Activated naive CD4-positive, alpha-beta T cell treated with anti-CD3 and anti-CD28 coated beads, Interleukin-2, amount 10 ng/mL, durations not matched to agents 7 days and 5 days (primary cell): ENCODE measurements at regions not wholly inside any gene's neighbourhood (a gene's known extent, or its start where the extent isn't known, plus 50 kb on each side); places are given as distances from the start of the nearest gene placed in this dataset.

Experiments used
- CTCF ChIA-PET: fragments of 350-600 bp; sonication (Branson Sonifier 250); formaldehyde crosslinking; loops from one replicate; lab custom pipeline; 2021; ENCODE audit warnings: antibody characterized with exemption; lab: Charles Lee
- DNase-seq: peaks from one replicate; pipeline ENCODE4 v3.0.0-alpha.2; 2020
- H3K27ac Mint-ChIP-seq: one replicate; pipeline ENCODE4 v1.8.0; 2021; ENCODE audit warnings: mild to moderate bottlenecking, moderate library complexity, mixed read lengths
- H3K27me3 Mint-ChIP-seq: one replicate; pipeline ENCODE4 v1.8.0; 2021; ENCODE audit warnings: mild to moderate bottlenecking, mixed read lengths
- H3K36me3 Mint-ChIP-seq: one replicate; pipeline ENCODE4 v1.8.0; 2021; ENCODE audit warnings: mixed read lengths
- H3K4me1 Mint-ChIP-seq: one replicate; pipeline ENCODE4 v1.8.0; 2021; ENCODE audit warnings: mixed read lengths
- H3K4me3 Mint-ChIP-seq: one replicate; pipeline ENCODE4 v1.8.0; 2021; ENCODE audit warnings: mild to moderate bottlenecking, moderate library complexity, mixed read lengths
- H3K9me3 Mint-ChIP-seq: one replicate; pipeline ENCODE4 v1.8.0; 2021; ENCODE audit warnings: mixed read lengths

DNA sequence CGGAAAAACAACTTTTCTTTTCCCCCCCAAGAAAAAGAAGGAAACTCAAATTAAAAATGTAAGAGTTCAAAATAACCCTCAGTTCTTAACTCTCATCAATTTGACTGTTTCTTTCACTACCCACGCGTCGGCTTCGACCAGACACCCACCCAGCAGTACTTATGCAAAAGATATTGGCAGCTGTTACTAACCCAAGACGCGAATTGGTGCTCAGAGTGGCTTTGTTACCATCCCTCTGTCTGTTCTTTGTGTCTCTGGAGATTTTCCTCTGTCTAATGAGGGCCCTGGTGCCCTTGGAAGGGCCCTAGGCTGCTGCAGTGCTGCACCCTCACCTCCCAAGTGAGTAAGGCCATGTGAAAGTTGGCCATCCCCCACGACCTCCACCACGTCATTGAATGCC lies 180.5 kb upstream of the NECTIN1 start:
- Mint-ChIP-seq H3K27ac (no peak overlapping the region), H3K4me3 (no peak overlapping the region), H3K36me3 (no peaks in the 10 kb centered on the region), H3K4me1 (no peaks in the 10 kb centered on the region), H3K9me3 (no peaks in the 10 kb centered on the region), H3K27me3 (peaks cover 21% of the 10 kb centered on the region)
- no peak for DNase-seq
- CTCF ChIA-PET: no interaction called here

- Mint-ChIP-seq H3K27me3 (peaks cover 21% of the 10 kb centered on the region), H3K9me3 (no peaks in the 10 kb centered on the region), H3K27ac (no peak overlapping the region), H3K4me1 (no peaks in the 10 kb centered on the region), H3K4me3 (no peak overlapping the region), H3K36me3 (no peaks in the 10 kb centered on the region)
- no peak for DNase-seq
- CTCF ChIA-PET: no interaction called here
Observed at GRCh38 chr11:119909077-119909476, 180.1 kb upstream of the NECTIN1 start.

DNA sequence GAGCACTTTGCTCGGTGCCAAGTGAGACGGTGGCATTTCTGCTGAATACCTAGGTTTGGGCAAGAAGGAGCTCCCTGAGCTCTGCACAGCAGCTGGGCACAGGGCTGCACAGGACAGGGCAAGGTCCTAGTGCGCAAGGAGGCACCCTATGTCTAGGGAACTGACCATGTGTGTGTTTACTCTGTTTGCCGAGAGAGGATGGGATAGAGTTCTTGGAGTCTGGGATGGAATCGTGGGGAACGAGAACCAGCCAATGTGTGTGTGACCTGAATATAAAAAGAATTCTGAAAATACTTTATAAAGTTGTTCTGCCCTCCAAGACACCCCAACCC lies 179.5 kb upstream of the NECTIN1 start:
- Mint-ChIP-seq H3K27me3 (peaks cover 21% of the 10 kb centered on the region), H3K4me3 (no peak overlapping the region), H3K9me3 (no peaks in the 10 kb centered on the region), H3K27ac (no peak overlapping the region), H3K36me3 (no peaks in the 10 kb centered on the region), H3K4me1 (no peaks in the 10 kb centered on the region)
- no peak for DNase-seq
- CTCF ChIA-PET: no interaction called here

GRCh38 chr11:119907878-119908572 lies 179.0 kb upstream of the NECTIN1 start:
- no peaks in the 10 kb centered on the region for H3K4me1 Mint-ChIP-seq
- H3K4me3 Mint-ChIP-seq: no peak overlapping the region
- H3K27ac Mint-ChIP-seq: no peak overlapping the region
- H3K27me3 Mint-ChIP-seq: peaks cover 23% of the 10 kb centered on the region
- no peak for DNase-seq
- CTCF ChIA-PET: no interaction called here
- no peaks in the 10 kb centered on the region for H3K9me3 Mint-ChIP-seq
- H3K36me3 Mint-ChIP-seq: no peaks in the 10 kb centered on the region

GRCh38 chr11:119907122-119907851 lies 178.3 kb upstream of the NECTIN1 start:
- Mint-ChIP-seq H3K4me3 (no peak overlapping the region), H3K9me3 (no peaks in the 10 kb centered on the region), H3K4me1 (no peaks in the 10 kb centered on the region), H3K36me3 (no peaks in the 10 kb centered on the region), H3K27me3 (peaks cover 24% of the 10 kb centered on the region), H3K27ac (no peak overlapping the region)
- no peak for DNase-seq
- CTCF ChIA-PET: no interaction called here

- CTCF ChIA-PET: no interaction called here
- no peaks in the 10 kb centered on the region for H3K9me3 Mint-ChIP-seq
- no peaks in the 10 kb centered on the region for H3K36me3 Mint-ChIP-seq
- H3K27me3 Mint-ChIP-seq: peaks cover 24% of the 10 kb centered on the region
- H3K27ac Mint-ChIP-seq: no peak overlapping the region
- no peaks in the 10 kb centered on the region for H3K4me1 Mint-ChIP-seq
- H3K4me3 Mint-ChIP-seq: no peak overlapping the region
- DNase-seq: no peak
Observed at GRCh38 chr11:119906376-119906775, 177.4 kb upstream of the NECTIN1 start.

DNA sequence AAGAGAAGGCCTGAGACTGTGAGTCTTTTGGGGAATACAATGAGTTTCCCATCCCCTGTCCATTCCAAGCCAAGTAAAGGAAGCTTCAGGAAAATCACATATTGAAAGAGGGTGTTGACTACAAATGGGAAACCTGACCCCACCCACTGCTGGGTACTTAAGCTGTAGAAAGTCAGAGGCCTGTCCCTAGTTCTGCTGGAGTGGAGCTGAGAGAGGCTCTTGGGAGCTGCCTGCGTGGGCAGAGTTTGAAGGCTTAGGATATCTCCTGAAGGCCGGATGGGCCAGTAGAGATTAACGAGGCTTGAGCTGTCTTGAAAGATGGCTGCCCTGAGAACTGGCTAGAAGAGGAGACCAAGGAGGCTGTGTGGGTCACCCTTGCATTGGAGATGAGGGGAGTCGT lies 176.2 kb upstream of the NECTIN1 start:
- CTCF ChIA-PET: no interaction called here
- Mint-ChIP-seq H3K9me3 (no peaks in the 10 kb centered on the region), H3K27me3 (peaks cover 28% of the 10 kb centered on the region), H3K4me1 (no peaks in the 10 kb centered on the region), H3K4me3 (no peak overlapping the region), H3K27ac (no peak overlapping the region), H3K36me3 (no peaks in the 10 kb centered on the region)
- no peak for DNase-seq

DNA sequence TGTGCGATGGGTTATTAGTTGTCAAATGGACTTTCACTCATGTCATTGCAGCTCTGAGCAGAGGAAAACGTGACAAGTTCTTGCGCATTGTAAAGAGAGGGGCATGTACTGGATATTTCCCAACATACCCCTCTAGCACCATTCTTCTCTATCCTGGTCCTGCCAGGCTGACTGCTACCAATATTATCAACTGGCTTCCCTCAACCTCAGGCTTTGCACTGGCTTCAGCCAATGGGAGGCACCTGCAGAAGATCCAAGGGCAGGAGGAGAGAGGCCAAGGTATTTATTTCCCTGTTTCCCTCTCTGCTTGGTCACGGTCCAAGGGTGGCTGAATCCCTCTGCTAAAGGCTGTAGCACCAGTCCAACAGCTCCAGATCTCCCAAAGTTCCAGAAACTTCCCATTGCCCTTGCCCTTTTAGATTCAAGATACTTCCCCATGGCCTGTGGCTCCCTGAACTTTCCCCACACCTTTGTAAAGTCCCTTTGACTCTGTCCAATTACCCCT lies 175.6 kb upstream of the NECTIN1 start:
- Mint-ChIP-seq H3K4me3 (no peak overlapping the region), H3K4me1 (no peaks in the 10 kb centered on the region), H3K9me3 (no peaks in the 10 kb centered on the region), H3K27ac (no peak overlapping the region), H3K27me3 (peaks cover 28% of the 10 kb centered on the region), H3K36me3 (no peaks in the 10 kb centered on the region)
- CTCF ChIA-PET: no interaction called here
- no peak for DNase-seq

GRCh38 chr11:119903821-119904220 lies 174.8 kb upstream of the NECTIN1 start:
- CTCF ChIA-PET: no interaction called here
- no peak for DNase-seq
- Mint-ChIP-seq H3K36me3 (no peaks in the 10 kb centered on the region), H3K9me3 (no peaks in the 10 kb centered on the region), H3K4me3 (no peak overlapping the region), H3K27ac (no peak overlapping the region), H3K27me3 (peaks cover 20% of the 10 kb centered on the region), H3K4me1 (no peaks in the 10 kb centered on the region)

GRCh38 chr11:119903389-119903788 lies 174.4 kb upstream of the NECTIN1 start:
- Mint-ChIP-seq H3K9me3 (no peaks in the 10 kb centered on the region), H3K27me3 (peaks cover 18% of the 10 kb centered on the region)
- CTCF ChIA-PET: no interaction called here

DNA sequence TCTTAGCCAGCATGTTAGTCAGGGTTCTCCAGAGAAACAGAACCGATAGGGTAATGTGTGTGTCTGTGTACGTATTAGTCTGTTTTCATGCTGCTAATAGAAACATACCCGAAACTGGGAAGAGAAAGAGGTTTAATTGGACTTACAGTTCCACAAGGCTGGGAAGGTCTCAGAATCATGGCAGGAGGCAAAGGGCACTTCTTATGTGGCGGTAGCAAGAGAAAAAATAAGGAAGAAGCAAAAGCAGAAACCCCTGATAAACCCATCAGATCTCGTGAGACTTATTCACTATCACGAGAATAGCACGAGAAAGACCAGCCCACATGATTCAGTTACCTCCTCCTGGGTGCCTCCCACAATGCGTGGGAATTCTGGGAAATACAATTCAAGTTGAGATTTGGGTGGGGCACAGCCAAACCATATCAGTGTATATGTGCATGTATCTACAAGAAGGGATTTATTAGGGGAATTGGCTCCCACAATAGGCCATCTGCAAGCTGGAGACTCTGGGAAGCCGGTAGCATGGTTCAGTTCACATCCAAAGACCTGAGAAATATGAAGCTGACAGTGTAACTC lies 173.7 kb upstream of the NECTIN1 start:
- Mint-ChIP-seq H3K4me1 (no peaks in the 10 kb centered on the region), H3K4me3 (no peak overlapping the region), H3K36me3 (no peaks in the 10 kb centered on the region), H3K27me3 (peaks cover 17% of the 10 kb centered on the region), H3K9me3 (no peaks in the 10 kb centered on the region), H3K27ac (no peak overlapping the region)
- DNase-seq: no peak
- CTCF ChIA-PET: no interaction called here

More at GRCh38 chr11:119903389-119903788, 174.4 kb upstream of the NECTIN1 start:
- Mint-ChIP-seq H3K36me3 (no peaks in the 10 kb centered on the region), H3K4me1 (no peaks in the 10 kb centered on the region), H3K27ac (no peak overlapping the region), H3K4me3 (no peak overlapping the region)
- DNase-seq: no peak

DNA sequence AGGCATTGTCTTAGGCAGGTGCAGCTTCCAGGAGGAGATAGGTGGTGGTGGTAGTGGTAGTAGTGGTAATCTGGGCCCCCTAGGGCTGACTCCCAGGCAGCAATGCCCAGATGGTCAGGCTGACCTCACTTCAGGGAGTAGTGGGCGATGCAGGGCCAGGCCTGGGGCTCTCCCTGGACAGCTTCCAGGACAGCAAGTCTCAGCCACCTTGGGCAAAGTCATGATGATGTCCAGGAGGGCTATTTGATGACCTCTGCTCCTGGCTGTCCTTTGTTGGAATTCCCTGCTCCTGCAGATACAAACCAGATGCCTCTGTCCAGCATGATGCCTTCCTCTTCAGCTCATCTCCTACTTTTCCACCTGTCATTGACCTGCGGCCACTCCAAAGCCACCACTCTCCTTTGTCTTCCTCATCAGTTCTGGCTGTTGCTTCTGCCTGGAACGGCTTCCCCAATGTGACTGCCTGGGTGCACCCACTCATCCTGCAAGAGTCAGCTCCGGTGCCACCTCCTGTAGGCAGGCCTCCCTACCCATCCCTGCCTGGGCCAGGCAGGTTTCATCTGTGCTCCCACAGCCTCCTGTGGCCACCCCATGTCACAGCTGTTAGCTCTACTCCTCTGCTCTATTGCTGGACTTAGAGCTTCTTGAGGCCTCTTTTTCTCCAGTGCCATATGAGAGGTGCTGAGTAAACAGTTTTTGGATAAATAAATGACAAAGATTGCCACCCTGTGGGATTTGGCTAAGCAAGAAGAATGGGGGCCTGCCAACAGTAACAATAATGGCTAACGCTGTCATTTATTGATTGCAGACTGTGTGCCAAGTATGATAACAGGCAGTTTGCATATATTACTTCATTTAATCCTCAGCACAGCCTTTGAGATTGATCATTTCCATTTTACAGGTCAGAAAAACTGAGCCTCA lies 172.9 kb upstream of the NECTIN1 start:
- CTCF ChIA-PET: no interaction called here
- H3K4me3 Mint-ChIP-seq: no peak overlapping the region
- H3K9me3 Mint-ChIP-seq: no peaks in the 10 kb centered on the region
- DNase-seq: no peak
- H3K36me3 Mint-ChIP-seq: no peaks in the 10 kb centered on the region
- H3K27ac Mint-ChIP-seq: no peak overlapping the region
- peaks cover 19% of the 10 kb centered on the region for H3K27me3 Mint-ChIP-seq
- H3K4me1 Mint-ChIP-seq: no peaks in the 10 kb centered on the region

GRCh38 chr11:119899997-119900396 lies 171.0 kb upstream of the NECTIN1 start:
- H3K27ac Mint-ChIP-seq: no peak overlapping the region
- CTCF ChIA-PET: no interaction called here
- peaks cover 8% of the 10 kb centered on the region for H3K4me1 Mint-ChIP-seq
- H3K9me3 Mint-ChIP-seq: no peaks in the 10 kb centered on the region
- H3K27me3 Mint-ChIP-seq: peaks cover 16% of the 10 kb centered on the region
- H3K4me3 Mint-ChIP-seq: no peak overlapping the region
- no peaks in the 10 kb centered on the region for H3K36me3 Mint-ChIP-seq
- no peak for DNase-seq

- Mint-ChIP-seq H3K27ac (no peak overlapping the region), H3K27me3 (peaks cover 15% of the 10 kb centered on the region), H3K36me3 (no peaks in the 10 kb centered on the region), H3K4me3 (no peak overlapping the region), H3K9me3 (no peaks in the 10 kb centered on the region), H3K4me1 (peaks cover 8% of the 10 kb centered on the region)
- CTCF ChIA-PET: no interaction called here
- DNase-seq: no peak
Observed at GRCh38 chr11:119897576-119897975, 168.6 kb upstream of the NECTIN1 start.
